Keratinocyte (primary cell): ENCODE measurements at regions not wholly inside any gene's neighbourhood (a gene's known extent, or its start where the extent isn't known, plus 50 kb on each side); places are given as distances from the start of the nearest gene placed in this dataset.

Experiments
- DNase-seq: peaks from one replicate; pipeline ENCODE4 v3.0.0-alpha.2; 2011; ENCODE audit warnings: low read depth, missing footprints, low spot score
- FAIRE-seq: peaks from 2 replicates; lab custom pipeline; 2011; peaks lifted over from hg19 to GRCh38; lab: Jason Lieb, UNC
- H2AFZ ChIP-seq: 2 replicates; pipeline ENCODE4 v1.6.0; 2012; ENCODE audit warnings: low read length, control low read depth, inconsistent platforms; ENCODE audit not compliant: control insufficient read depth
- H3K27ac ChIP-seq: 2 replicates; pipeline ENCODE4 v1.5.1; 2011; ENCODE audit warnings: low read length; ENCODE audit not compliant: control insufficient read depth, insufficient read depth
- H3K27me3 ChIP-seq: 3 replicates; pipeline ENCODE4 v1.6.0; 2011; ENCODE audit warnings: low read length; ENCODE audit not compliant: control insufficient read depth, insufficient read depth; ENCODE audit errors: extremely low read depth
- H3K36me3 ChIP-seq, 2 experiments: 2 replicates in 1 of 2; 3 replicates in 1 of 2; pipeline ENCODE4 v1.5.1; 2011; ENCODE audit warnings: low read length in 2 of 2, mild to moderate bottlenecking in 1 of 2; ENCODE audit not compliant: control insufficient read depth in 2 of 2, insufficient read depth in 2 of 2; ENCODE audit errors: extremely low read depth in 1 of 2
- H3K4me1 ChIP-seq: 3 replicates; pipeline ENCODE4 v1.5.1; 2011; ENCODE audit warnings: low read length; ENCODE audit not compliant: control insufficient read depth, insufficient read depth; ENCODE audit errors: extremely low read depth
- H3K4me2 ChIP-seq: 3 replicates; pipeline ENCODE4 v1.6.0; 2011; ENCODE audit warnings: low read depth, low read length; ENCODE audit not compliant: control insufficient read depth, insufficient read depth; ENCODE audit errors: extremely low read depth
- H3K4me3 ChIP-seq, 3 experiments: fragments of 200-600 bp in 1 of 3; sonication (generic) in 1 of 3; 2 replicates in 2 of 3; 3 replicates in 1 of 3; pipeline ENCODE4 v1.5.1; 2011 to 2016; ENCODE audit warnings: low read length in 3 of 3, mild to moderate bottlenecking in 3 of 3, control low read depth in 2 of 3, inconsistent platforms in 1 of 3, low read depth in 1 of 3, mixed read lengths in 1 of 3, mixed run types in 1 of 3, moderate library complexity in 1 of 3; ENCODE audit not compliant: control insufficient read depth in 2 of 3, insufficient read depth in 2 of 3; ENCODE audit errors: extremely low read depth in 1 of 3
- H3K79me2 ChIP-seq: 2 replicates; pipeline ENCODE4 v1.6.0; 2012; ENCODE audit warnings: low read length; ENCODE audit not compliant: control insufficient read depth, insufficient read depth
- H3K9ac ChIP-seq: 3 replicates; pipeline ENCODE4 v1.6.0; 2011; ENCODE audit warnings: low read length; ENCODE audit not compliant: control insufficient read depth, insufficient read depth; ENCODE audit errors: extremely low read depth
- H3K9me1 ChIP-seq: 3 replicates; pipeline ENCODE4 v1.6.0; 2011; ENCODE audit warnings: low read length; ENCODE audit not compliant: control insufficient read depth, insufficient read depth; ENCODE audit errors: extremely low read depth
- H3K9me3 ChIP-seq: 2 replicates; pipeline ENCODE4 v1.5.1; 2012; ENCODE audit warnings: low read depth, low read length; ENCODE audit not compliant: control insufficient read depth
- H4K20me1 ChIP-seq: 3 replicates; pipeline ENCODE4 v1.6.0; 2011; ENCODE audit warnings: low read length; ENCODE audit not compliant: control insufficient read depth, insufficient read depth; ENCODE audit errors: extremely low read depth
- CTCF ChIP-seq, 3 experiments: IDR thresholded peaks in 1 of 3; conservative IDR thresholded peaks in 1 of 3; optimal IDR thresholded peaks in 1 of 3; 2 replicates in 2 of 3; 3 replicates in 1 of 3; pipeline versions ENCODE3 to v1.5.1; 2011; ENCODE audit warnings: low read length in 3 of 3, mild to moderate bottlenecking in 3 of 3, moderate library complexity in 2 of 3, control low read depth in 1 of 3, inconsistent platforms in 1 of 3; ENCODE audit not compliant: insufficient read depth in 2 of 3; ENCODE audit errors: extremely low read depth in 1 of 3
- EZH2 ChIP-seq: IDR thresholded peaks from one replicate; pipeline ENCODE4 v1.6.1; 2012; ENCODE audit warnings: inconsistent platforms, mild to moderate bottlenecking, low read length, moderate library complexity
- dilution Hi-C: fragments of 300-500 bp; cut with MboI; formaldehyde crosslinking; loops from one replicate; pipeline ENCODE4 v1.7.0; 2020; ENCODE audit warnings: low sequenced_read_pairs; ENCODE audit not compliant: extremely low pct_ligation_motif_present

- H3K4me2 ChIP-seq: no peak overlapping the region
- TF ChIP-seq CTCF (optimal IDR thresholded peaks at IDR 0.05 in 1 of 3, IDR thresholded peaks at IDR 0.05 in 1 of 3, conservative IDR thresholded peaks at IDR 0.05 in 1 of 3; ENCODE audit: extremely low read depth in 1 of 3, insufficient read depth in 2 of 3, low read length in 3 of 3) (no peak), EZH2 (no peak)
- no peak overlapping the region for H3K4me3 ChIP-seq
- no peaks in the 10 kb centered on the region for H3K27me3 ChIP-seq
- DNase-seq (no peak), FAIRE-seq (no peak)
- H3K79me2 ChIP-seq: no peaks in the 10 kb centered on the region
- H3K27ac ChIP-seq: no peak overlapping the region
- no peaks in the 10 kb centered on the region for H3K4me1 ChIP-seq
- no peak overlapping the region for H2AFZ ChIP-seq
- H3K36me3 ChIP-seq: no peaks in the 10 kb centered on the region
- no peaks in the 10 kb centered on the region for H4K20me1 ChIP-seq
- H3K9ac ChIP-seq: no peak overlapping the region
- dilution Hi-C loops: no loop called here
- H3K9me1 ChIP-seq: no peaks in the 10 kb centered on the region
- H3K9me3 ChIP-seq: no peaks in the 10 kb centered on the region
Measured at GRCh38 chr14:42508209-42508946, 901.7 kb downstream of the LRFN5 start.

- Histone ChIP-seq H3K27ac (no peak overlapping the region), H3K4me2 (no peak overlapping the region), H3K4me3 (no peak overlapping the region), H3K9ac (no peak overlapping the region), H3K79me2 (no peaks in the 10 kb centered on the region), H3K9me1 (no peaks in the 10 kb centered on the region), H2AFZ (no peak overlapping the region), H4K20me1 (no peaks in the 10 kb centered on the region), H3K27me3 (no peaks in the 10 kb centered on the region), H3K9me3 (no peaks in the 10 kb centered on the region), H3K36me3 (no peaks in the 10 kb centered on the region), H3K4me1 (no peaks in the 10 kb centered on the region)
- DNase-seq: no peak
- dilution Hi-C loops: no loop called here
- no peak for FAIRE-seq
- no peak for TF ChIP-seq EZH2
- TF ChIP-seq CTCF (optimal IDR thresholded peaks at IDR 0.05 in 1 of 3, IDR thresholded peaks at IDR 0.05 in 1 of 3, conservative IDR thresholded peaks at IDR 0.05 in 1 of 3; ENCODE audit: extremely low read depth in 1 of 3, insufficient read depth in 2 of 3, low read length in 3 of 3): no peak
Measured at GRCh38 chr14:42504433-42504832, 897.8 kb downstream of the LRFN5 start.
